GM18868 (cell line): ENCODE measurements at regions not wholly inside any gene's neighbourhood (a gene's known extent, or its start where the extent isn't known, plus 50 kb on each side); places are given as distances from the start of the nearest gene placed in this dataset.
A peak's percentile ranks its signal among the peaks of the same experiment; 100 is the strongest.

Source experiments
- ATAC-seq: cut with Tn5 transposase; IDR thresholded peaks from one replicate; pipeline ENCODE4 v1.9.1; 2021; ENCODE audit warnings: mild to moderate bottlenecking, moderate library complexity; ENCODE audit not compliant: unreplicated experiment

DNA sequence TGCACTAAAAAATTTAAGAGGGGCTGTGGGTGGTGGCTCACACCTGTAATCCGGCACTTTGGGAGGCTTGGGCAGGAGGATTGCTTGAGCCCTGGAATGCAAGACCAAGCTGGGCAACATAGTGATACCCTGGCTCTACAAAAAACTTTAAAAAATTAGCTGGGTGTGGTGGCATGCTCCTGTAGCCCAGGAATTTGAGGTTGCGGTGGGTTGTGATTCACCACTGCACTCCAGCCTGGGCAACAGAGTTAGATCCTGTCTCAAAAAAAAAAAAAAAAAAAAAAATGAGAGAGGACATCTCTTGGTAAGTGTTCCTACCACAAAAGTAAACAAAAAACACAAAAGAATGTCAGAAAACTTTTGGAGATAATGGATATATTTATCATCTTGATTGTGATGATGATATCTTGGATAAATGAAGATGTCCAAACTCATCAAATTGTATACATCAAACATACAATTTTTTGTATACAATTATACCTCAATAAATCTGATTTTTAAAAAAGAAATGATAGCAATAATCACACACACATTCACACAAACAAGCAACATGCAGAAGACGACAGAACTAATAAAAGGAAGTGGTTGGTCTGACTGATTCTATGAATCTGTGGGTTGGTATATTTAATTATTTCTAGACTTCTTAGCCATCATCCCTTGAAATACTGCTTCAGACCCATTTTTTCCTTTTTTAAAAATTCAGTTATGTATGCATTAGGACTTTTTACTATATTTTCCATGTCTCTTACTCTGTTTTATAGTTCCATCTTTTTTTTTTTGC lies 465.9 kb downstream of the PLA2G4A start:
- no peak for ATAC-seq

DNA sequence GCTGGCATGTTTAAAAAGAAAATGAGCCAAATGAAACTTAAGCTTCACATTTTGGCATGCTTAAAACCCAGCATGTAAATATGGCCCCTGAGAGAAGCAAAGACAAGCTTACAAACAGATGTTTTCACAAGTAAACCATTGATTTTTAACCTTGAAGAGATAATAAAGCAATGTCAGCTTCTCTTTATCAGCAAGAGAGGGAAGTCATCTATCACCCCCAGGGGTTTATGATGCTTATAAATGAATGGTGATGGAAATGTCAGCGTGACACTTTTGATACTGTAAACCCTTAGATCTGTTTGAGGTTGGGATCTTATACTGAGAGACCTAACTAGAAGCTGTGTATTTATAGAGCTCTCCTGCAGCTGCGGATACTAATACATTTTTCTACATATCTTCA lies 471.3 kb downstream of the PLA2G4A start:
- ATAC-seq: no peak

DNA sequence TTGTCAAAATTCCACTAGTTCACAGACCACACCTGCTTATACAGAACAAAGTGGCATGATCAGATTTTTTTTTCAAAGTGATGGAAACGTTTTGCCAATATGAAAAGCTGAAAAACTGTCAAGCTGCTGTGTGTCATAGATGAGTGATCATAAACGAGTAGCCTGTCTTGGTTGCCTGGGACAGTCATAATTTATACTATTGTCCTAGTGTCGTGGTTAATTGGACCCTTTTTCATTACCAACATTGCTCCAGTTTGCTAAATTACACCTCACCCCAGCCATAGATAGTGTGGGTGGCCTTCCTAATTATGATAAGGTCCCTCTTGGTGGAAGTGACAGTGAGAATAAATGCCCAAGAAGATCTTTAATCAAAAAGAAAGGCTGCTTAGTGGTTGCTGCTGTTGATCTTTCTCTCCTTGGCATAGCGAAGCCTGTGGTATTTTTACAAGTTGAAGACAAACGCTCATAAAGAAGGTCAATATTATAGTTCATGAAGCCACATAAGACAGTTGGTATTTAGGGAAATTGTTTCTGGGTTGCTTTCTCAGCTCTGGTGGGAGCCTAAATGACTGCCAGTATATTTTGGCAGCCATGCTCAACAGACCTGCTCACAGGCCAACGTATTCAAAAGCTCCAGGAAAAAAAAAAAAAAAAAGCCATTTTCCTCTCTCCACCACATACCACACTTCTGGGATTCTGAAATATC lies 478.1 kb downstream of the PLA2G4A start:
- no peak for ATAC-seq

DNA sequence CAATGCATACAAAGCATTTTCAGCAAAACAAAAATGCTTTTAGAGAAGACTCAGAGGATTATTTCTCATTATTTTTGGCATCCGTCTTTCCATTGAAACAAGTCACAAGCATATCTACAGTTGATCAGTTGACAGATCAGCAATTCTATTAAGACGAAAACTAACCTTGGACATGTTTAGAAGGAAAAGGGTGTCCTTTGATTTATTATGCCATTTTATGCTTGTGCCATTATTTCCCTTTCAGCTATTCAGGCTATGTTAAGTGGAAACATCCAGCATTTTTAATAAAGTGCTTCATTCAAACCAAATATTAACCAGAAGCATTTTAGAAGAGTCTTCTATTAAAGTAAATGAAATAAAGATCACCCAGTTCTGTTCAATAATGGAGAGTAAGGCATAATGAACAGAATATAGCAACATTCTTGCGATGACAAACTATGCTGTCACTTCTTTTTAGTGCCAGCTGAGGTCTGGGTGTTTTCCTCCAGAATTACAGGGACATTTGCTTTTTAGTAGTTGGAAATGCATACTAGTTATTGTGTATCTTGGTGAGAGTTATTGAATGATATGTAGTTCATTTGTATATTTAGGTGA lies 481.4 kb downstream of the PLA2G4A start:
- no peak for ATAC-seq

DNA sequence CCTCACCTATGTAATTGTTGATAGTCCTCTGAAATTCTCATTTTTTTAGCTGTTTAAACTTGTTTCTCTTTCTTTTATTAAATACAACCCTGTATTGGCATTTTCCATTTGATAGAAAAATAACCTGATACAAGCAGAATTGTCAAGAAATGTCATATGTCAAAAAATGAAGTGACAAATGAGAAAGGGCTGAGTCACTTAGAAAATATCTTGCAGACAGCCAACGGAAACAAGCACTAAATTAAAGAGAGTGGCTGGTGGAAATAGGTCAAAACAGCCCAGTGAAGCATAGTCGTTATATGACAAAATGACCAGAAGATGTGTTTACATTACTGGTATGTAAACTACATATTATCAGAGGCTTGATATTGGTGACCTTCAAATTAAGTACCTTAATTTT lies 484.4 kb downstream of the PLA2G4A start:
- no peak for ATAC-seq

DNA sequence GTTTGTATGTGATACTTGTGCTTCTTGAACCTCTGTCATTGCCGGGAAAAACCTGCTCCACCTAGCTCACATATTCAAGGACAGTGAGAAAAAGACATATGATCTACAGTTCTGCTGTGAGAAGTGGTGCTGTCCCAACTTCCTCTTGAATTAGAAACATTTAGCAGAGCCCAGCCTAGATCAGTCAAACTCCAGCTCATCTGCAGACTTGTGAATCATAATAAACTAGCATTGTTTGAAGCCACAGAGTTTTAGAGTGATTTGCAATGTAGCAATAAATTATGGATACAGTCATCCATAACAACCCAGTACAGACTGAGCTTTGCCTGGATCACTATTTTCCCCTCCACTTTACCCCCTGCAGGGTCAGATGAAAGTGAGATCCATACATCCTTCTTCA lies 497.8 kb downstream of the PLA2G4A start:
- ATAC-seq: no peak

DNA sequence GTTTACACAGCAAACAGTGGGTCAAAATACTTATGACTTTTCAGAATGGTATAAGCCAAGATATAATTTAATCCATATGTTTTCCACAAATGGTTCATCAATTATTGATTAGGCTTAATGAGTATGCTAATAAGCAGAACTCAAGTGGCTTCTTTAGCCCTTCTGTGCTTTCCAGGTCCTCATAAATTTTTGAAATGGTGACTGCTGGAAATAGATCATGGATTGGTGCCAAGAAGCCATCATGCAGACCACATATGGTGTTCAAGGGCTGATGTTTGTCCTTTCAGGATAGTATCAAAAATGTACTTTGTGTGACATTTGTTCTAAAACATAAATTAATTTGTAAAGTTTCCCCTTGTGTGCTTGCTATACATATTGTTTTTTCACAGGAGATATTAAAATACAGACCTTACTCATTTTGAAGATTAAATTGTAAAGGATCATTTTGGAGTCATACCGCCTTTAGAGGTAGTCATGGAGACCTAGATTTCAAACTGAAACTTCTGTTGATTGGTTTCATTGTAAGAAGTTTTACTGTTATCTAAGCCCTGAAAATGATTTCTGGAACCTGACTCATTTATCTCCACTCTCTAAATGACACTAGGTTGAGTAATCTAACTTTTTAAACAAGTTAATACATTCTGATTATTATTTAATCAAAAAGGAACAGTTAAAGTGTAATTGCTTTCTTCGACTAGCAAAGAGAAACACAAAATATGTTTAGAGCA lies 507.9 kb downstream of the PLA2G4A start:
- ATAC-seq: peak; percentile 96

DNA sequence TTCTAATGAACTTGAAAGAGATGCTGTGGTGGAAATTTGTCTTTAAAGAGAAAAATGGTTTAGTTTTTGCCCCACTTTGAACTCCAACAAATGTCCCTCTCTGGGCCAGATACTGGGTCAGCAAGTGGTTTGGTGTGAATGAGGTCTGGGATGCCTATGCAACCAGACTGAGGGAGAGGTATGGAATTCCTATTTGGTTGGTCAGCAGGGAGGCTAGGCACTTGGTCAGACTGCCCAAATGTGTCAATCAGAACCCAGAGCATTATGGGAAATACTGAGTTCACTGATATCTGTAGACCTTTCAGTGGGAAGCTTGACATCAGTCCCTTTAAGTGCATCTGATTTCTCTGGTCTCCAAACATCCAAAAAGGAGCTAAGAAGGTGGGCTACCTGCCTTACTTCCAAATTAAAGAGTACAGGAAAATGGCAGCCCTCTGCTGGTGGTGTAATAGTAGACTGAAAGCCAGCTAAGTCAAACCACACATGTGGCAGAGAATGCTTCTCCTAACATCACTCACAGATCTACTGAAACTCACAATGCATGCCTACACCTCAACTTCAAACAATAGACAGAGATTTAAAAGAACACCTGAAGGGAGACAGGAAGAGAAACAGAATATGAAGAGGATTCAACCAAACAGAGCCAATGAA lies 510.1 kb downstream of the PLA2G4A start:
- no peak for ATAC-seq

DNA sequence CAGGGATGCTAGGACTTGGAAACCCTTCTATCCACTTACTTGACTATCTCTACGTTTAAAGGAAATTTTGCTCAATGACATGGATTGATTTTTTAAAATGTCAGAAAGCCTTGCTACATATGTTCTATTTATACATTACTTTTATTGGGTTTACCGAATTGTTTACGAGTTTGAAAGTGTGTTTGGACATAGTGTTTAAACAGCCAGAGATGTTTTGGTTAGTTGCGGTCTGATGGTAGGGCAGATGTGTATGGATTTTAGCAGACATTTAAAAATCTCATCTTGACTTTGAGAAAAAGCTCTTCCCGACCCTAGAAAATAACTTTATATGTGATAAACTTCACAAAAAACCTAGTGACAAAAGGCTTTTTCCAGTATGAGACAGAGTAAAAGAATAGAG lies 513.7 kb downstream of the PLA2G4A start:
- no peak for ATAC-seq

DNA sequence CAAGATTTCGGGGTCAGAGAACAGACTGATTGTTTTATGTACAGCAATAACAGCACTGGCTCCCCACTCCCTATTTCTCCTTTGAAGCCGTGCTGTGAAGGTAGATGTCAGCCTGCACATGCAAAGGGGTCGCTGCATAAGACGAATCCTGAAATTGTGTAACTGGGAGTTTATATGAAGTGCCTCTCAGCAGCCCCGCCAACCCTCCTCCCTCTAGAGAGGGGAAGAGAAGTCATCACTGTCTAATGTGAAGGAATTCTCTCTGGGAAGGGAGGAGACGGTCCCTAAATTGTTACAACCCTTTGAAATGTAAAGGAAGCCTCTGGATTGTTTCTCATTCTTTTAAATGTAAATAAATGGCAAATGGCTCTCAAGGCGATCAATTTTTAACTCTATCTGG lies 545.3 kb downstream of the PLA2G4A start:
- ATAC-seq: no peak

DNA sequence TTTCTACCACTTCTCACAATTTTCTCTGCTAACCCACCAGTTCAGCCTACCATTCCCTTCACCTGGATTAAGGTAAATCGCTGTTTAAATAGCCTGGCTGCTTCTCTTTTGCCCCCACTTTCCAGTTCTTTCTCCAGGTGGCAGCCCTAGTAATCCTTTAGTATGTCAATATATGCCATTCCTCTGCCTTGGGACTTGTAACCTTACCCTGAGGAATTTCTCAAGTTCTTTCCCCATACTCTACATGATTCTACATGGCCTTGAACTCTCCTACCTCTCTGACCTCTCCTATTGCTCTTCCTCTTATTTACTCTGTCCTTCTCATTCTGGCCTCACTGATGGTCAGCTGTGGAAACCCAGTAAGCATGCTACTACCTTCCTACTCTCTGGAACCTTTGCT lies 546.0 kb downstream of the PLA2G4A start:
- ATAC-seq: no peak

DNA sequence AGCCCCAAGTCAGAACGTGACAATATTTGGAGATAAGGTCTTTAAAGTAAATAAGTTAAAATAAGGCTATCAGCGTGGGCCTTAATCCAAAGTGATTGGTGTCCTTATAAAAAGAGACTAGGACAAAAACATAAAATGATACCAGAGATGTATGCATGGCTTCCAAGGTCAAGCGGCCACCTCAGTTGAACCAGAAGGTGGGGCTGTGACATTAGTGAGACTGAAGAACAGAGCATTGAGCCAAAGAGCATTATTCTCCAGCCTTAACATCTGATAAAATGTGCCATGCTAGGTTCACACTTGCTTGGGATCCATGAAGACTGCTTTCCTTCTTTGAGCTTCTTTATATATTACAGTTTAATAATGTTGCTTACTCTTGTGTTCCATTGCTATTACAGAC lies 554.6 kb downstream of the PLA2G4A start:
- no peak for ATAC-seq

DNA sequence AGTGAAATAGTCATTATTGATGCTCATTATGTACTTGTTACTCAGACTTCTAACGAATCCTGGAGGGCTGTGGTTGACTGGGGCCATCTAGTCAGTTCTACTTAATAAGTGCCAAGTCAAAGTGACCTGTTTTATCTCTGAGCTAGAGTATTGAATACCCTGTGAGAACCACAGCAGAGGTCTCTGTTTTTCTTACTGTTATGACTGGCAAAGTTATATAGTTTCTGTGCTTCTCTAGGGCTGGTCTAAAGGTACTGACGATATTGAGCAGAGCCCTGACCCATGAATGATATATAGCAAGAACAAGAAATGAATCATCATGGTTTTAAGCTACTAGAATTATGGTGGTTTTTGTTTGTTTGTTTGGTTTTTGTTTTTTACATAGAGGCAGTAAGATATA lies 555.8 kb downstream of the PLA2G4A start:
- peak; percentile 98 for ATAC-seq

DNA sequence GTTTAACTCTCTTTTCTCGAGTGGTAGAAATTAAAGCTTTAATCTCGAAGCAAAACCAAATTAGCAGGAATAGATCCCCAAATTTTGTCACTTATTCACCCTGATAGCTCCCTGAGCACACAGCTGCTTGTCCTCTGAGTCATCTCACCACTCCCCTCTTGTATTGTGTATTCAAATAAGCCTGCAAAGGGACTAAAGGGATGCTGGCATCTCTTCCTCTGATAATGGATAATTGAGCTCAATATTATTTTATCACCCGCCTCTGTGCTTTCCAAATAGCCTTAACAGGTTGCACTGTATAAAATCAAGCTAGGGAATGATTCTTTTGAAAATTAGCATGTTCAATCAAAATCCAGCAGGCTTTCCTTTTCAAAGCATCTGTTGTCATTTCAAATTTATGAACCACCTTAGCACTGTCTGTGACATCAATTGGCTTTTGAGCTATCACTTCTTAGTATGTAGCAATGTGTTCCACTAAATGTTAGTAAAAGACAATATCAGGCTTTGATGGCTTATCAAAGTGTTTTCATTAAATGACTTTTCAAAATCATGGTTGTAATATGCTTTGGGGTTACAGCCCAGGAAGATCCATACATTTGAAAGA lies 561.6 kb downstream of the PLA2G4A start:
- no peak for ATAC-seq

DNA sequence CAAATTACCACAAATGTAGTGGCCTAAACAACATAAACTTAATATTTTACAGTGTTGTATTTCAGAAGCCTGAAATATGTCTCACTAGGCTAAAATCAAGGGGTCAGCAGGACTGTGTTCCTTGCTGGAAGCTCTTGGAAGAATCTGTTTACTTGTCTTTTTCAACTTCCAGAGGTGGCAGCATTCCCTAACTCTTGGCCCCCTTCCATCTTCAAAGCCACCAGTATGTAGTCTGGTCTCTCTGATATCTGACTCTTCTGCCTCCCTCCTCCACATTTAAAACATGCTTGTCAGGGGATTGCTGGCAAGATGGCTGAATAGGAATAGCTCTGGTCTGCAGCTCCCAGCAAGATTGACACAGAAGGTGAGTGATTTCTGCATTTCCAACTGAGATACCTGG lies 567.5 kb downstream of the PLA2G4A start:
- ATAC-seq: no peak

DNA sequence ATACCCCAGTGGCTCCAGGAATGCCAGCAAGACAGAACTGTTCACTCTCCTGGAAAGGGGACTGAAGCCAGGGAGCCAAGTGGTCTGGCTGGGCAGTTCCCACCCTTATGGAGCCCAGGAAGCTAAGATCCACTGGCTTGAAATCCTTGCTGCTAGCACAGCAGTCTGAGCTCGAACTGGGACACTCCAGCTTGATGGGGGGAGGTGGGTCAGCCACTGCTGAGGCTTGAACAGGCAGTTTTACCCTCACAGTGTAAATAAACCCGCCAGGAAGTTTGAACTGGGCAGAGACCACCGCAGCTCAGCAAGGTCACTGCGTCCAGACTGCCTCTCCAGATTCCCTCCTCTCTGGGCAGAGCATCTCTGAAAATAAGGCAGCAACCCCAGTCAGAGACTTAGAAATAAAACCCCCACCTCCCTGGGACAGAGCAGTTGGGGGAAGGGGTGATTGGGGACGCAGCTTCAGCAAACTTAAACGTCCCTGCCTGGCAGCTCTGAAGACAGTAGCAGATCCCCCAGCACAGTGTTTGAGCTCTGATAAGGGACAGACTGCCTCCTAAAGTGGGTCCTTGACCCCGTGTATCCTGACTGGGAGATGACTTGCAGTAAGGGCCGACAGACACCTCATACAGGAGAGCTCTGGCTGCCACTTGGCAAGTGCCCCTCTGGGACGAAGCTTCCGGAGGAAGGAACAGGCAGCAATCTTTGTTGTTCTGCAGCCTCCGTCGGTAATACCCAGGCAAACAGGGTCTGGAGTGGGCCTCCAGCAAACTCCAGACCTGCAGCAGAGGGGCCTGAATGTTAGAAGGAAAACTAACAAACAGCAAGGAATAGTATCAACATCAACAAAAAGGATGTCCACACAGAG lies 568.4 kb downstream of the PLA2G4A start:
- ATAC-seq: no peak

DNA sequence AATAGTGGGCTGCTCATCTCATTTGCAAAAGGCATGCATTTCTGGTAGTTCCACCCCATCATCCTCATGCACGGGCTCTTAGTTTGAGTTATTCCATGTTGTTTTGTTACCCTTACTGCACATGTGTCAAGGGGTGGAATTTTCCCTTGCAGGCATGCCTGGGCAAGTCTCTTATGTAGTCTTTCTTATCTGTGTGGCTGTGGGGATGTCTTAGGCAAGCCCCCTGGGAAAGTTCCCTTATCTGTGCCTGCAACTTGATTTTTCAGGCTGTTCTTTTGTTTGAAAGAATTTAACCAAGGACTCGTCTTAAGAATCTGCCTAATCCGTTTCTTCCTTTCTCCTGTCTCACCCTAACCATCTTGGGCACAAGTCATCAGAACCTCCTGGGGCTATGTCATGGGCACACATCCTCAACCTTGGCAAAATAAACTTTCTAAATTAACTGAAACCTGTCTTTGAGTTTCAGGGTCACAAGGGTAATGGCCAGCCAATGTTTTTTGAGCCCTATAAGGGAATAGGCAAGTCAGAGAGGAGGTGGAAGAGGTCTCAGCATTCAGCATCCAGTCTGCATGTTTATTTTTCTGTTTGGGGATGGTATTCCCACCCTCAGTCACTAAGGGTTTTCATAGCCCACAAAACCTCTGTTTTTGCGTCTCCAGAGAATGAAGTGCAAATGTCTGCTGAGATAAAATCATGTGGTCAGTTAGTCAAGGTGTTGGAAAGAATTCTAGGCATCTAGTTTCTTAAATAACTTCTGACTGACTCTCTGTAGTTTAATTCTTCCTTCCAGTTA lies 579.7 kb downstream of the PLA2G4A start:
- peak; percentile 32 for ATAC-seq

DNA sequence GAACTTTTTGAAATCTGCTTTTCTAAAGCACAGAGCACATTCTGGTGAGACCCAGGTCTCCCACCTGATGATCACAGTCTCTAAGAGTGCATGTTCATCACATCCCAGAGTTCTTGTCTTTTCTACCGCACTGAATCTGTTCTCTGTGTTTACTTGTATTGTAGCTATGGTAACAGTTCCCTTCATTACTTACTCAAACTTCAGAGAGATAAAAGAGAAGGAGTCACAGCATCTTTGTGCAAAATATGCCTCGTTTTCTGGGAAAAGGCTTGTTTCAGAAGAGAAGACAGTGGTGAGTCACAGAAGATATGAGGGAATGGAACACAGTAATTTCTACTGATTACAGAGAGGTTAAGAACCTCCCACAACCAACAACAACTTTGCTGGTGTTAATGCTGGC lies 580.6 kb downstream of the PLA2G4A start:
- ATAC-seq: no peak

DNA sequence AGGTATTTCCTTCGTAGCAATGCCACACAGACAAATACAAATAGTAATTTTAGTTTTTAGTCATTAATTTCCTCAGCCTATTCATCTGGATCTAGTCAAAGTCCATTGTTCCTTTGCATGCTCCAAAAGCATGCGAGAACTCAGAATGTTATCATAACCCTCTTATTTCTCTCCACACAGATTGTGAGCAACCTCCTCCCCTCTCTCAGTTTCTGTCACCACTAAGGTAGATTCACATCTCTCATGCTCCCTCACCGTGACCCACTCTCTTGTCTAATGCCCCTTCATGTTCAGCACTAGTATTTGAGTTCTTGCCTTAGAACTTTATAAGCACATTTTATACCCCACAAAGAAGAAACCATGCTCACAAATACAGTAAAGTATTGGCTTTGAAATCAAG lies 582.4 kb downstream of the PLA2G4A start:
- peak; percentile 87 for ATAC-seq
